GM19035 (cell line): ENCODE measurements at regions not wholly inside any gene's neighbourhood (a gene's known extent, or its start where the extent isn't known, plus 50 kb on each side); places are given as distances from the start of the nearest gene placed in this dataset.
A peak's percentile ranks its signal among the peaks of the same experiment; 100 is the strongest.
"Not testable (repeated sequence)": the region's sequence is repeated elsewhere in the genome, so short reads cannot be mapped to it uniquely, and the experiment has no call there.

Experiments
- ATAC-seq: cut with Tn5 transposase; IDR thresholded peaks from one replicate; pipeline ENCODE4 v1.9.1; 2021; ENCODE audit not compliant: unreplicated experiment

DNA sequence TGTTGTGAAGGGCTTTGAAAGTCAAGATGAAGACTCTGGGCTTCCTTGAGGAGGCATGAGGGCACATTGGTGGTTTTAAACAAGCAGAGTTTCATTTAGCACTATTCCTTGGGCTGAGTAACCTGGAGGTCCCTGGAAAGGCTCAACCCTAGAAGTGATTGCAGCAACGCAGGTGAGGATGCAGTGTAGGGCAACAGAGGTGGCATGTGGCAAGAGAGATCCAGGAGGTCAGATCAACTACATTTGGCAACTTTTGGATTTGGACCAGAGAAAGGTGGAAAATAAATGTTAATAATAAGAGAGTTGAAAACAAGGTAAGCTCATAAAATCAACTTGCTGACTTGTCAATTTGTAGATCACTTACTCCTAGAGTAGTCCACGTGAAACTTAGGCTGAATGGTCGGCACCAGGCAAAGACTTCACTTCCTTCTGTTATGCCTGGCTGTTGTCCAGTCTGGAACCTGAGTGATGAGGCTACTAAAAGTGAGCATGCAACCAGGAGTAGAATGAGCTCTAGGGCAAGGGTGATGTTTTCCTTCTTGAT, 414.6 kb upstream of the ZMIZ1 start:
- ATAC-seq = no peak

DNA sequence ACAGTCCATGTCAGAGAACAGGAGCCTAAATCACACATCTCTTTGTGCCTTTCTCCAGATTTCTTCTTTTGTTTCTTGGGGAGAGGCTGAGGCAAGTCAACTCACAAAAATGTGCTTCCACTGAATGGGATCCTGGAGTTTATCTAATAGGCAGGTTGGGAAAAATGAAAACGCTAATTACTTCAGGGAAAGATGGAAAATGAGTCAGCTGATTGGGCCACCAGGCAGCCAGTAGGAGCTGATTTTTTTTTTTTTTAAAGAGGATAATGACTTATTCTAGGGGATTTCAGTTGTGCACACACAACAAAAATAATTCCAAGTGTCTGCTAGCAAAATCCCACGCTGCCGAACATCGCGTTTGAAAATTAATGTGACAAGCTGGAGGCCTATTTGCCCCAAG, 412.8 kb upstream of the ZMIZ1 start:
- ATAC-seq = no peak

DNA sequence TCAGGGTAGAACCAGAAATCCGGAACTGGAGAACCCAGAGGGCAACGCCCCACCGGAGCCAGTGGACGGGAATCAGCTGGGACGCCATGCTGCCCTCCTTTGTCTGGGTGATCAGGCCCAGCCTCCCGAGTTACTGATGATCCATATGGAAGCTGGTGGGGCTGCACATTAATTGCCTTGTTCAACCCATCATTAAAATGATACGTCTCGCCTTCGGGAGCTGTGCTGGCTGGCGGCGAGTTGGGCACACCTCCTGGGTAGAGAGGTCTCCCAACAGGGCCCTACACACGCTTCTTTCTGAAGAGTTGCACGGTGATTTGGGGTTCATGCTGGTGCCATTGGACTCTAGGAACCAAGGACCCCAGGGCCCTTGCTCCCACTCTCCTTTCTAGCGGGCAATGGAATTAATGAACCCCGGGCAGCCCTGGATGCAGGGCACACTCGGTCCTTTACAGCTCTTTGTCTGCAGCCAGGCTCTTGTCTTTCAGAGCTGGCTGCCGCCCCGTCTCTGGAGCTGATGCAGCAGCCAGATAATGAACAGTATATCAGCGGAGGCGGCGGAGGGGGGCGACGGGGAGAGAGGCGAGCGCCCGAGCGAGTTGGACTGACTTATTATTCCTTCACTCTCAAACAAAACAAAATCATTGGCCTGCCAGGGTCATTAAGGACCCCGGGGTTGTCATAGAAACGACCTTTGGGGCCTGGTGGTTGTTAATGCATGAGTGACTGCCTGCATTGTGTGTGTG, 412.2 kb upstream of the ZMIZ1 start:
- no peak for ATAC-seq

DNA sequence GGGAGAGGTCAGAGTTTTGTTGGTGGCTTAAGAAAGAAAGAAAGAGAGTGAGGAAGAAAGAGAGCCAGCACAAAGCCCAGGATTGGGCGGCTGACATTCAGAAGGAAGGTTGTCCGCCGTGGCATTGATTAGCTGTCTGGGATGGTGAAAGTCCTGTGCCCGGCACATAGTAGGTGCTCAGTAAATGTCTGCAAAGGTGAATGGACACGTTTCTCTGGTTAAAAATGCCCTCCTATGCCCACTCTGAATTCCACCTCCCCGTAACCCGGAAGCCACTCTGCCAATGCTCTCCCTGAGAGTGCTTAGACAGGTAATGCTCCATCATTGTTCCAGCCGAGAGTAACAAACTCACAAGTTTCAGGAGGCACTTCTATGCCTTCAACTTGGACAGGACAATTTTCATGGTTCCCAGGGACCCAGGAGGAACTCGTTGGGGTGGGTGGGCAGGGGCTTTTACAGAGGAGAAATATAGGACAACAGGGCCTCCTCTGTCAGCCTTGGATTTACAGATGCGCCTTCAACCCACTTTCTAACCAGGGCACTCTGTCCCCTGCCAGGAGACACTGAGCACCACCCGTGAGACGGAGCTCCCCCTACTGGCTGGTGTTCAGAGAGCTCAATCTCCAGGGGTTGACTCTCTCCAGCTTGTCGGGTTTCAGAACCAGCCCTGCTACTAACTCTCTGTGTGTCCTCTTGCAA, 411.5 kb upstream of the ZMIZ1 start:
- peak; percentile 48 for ATAC-seq

DNA sequence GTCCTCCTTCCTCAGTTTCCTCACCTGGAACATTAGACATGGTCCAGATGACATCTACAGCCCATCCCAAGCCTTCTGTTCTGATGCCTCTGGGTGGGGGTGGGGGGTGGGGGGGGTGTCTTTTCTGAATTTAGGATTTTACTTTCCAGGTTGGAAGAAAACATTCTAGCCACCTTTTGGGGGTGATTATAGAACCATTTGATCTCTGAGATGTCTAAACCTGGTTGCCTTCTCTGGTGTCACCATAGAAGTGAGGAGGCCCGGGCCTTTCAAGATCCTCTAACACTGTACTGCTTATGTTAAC, 411.0 kb upstream of the ZMIZ1 start:
- ATAC-seq = no peak

DNA sequence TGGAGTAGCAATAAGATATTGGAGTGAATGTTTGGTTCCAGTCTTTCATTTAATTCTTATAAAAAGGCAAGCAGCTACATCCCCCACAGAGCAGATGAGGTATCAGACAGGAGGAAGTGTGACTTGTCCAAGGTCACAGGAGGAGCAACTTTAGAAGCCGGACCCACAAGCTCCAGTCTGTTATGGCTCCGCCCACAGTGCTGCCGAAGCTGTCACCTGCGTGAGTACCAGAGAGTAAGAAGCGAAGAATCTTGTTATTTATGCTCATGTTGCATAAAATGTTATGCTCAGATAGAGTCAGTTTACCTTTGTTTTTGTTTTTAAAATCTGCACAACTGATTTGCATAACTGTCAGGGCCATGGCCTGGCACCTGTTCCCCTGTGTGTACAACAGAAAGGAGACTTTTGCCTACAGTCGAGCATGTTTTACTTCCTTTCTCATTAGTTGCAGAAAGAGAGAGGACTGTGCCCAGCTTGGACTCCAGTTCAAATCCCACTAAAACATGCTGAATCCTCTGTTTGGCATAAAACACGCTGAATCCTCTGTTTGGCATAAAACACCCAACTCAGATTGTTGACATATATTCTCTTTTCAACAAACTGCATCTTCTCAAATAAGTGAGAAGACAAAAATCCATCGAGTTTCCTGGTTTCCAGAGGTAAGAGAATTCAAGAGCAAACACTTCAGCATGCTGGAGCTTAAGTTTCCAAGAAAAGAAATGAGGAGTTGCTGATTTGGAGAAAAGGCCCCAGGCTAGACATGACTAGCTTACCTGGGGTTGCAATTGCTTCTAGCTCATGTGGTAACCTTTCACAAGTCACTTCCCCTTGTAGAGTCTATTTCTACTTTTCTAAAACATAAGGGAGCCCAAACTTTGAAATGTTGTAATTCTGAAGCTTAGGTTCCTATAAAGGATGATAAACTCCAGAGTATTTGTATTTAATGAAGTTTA, 409.8 kb upstream of the ZMIZ1 start:
- ATAC-seq = peak; percentile 75

DNA sequence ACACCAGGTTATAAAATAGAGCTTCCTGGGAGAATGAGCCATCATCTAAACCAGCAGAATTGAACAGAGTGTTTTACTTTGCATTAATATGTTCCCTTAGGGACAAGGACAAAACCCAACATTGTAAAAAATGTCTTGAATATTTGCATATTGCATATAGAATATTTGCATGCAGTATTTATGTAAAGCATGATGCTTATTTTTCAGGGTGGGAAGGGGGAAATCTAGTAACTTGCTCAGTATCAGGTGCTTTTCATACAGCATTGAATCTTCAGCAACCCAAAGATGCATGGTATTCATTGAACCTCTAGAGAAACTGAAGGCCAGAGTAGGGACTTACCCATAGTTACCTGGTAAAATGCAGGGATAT, 409.2 kb upstream of the ZMIZ1 start:
- no peak for ATAC-seq

DNA sequence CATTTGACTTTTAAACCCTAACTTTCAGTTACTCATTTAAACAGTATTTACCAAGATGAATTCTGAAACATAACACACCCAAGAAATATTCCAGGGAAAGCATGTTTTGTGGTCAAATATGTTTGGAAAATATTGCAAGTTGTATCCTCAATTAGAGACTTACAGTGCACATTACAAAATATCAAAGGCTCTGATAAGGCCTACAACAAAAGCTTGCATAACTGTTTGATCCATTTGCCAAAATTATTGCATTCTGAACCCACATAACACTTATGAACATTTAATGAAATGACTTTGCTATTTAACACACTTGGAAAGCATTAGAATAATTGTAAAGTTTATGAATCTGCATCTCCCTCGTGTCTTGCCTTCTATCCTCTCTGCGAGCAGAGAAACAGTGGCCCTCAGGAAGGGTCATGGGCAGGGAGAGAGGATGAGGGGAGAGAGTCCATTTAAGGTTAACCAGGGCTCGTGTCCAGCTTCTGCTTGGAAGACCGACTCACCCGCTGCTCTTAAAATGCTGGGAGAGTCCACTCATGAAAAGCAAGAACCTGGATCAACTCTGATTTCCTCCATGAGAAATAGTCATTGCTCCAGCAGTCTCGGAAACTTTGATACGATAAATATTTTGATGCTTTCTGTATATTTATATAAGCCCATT, 408.2 kb upstream of the ZMIZ1 start:
- no peak for ATAC-seq

DNA sequence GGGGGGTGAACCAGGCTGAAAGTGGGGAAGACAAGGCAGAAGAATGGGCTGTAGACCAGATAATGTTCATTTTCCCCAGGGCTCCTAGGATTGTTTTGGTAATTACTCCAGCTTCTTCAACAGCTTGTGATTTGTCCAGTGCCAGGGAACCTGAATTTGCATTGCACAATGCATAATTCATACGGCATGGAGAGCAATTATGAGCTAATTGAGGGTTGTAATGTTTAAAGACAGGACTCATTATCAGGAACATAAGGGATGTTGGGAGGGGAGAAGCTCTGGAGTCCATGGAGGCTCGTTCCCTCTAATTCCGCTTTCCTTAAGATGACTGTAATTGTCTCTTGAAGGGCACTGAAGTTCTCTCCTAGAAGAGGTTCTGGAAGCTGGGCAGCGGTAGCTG, 405.0 kb upstream of the ZMIZ1 start:
- no peak for ATAC-seq

DNA sequence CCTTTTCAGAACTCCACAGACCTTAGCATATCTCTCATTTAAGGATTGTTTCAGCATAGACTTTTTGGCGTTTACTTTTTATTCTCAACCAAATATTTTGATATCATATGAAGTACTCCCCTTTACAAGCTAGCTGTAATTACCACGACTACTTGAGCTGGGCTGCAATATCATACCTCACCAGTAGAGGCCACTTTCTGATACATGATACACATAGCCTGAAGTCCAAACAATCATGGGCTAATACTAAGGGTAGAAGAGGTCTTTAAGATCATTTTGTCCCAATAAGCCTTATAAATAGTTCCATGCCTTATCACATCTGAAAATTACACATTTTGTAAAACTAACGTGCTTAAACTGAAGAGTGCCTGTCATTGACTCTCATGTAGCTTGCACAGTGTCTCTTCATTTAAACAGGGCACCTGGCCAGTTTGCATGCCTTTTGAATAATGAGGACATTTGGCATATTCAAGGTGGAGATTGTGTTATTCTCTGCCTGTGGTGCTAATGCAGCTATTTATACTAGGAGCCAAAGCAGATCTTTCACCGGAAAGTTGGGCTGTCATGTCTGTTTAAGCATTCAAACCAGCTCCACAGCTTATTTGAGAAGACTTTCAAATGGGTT, 403.7 kb upstream of the ZMIZ1 start:
- ATAC-seq = no peak

DNA sequence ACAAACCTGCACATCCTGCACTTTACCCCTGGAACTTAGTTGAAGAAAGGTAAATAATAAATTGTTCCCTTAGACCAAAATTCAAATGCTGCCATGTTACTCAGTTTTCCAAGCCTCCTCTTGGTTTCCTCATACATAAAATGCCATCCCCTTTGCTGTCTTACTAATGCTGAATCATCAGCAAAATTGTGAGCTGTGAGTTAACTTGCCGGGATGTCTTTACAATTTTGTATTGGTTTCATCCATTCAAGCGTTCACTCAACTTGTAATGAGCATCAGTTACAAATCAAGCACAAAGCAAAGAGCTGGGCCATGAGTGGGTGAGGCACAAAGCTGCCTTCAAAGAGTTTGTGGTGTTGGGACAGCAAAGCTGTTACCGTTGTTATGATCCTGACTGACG, 395.8 kb upstream of the ZMIZ1 start:
- ATAC-seq = no peak

DNA sequence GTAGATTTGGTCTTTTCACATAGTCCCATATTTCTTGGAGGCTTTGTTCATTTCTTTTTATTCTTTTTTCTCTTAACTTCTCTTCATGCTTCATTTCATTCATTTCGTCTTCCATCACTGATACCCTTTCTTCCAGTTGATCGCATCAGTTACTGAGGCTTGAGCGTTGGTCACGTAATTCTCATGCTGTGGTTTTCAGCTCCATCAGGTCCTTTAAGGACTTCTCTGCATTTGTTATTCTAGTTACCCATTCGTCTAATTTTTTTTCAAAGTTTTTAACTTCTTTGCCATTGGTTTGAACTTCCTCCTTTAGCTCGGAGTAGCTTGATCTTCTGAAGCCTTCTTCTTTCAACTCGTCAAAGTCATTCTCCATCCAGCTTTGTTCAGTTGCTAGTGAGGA, 387.6 kb upstream of the ZMIZ1 start:
- not testable (repeated sequence) for ATAC-seq

DNA sequence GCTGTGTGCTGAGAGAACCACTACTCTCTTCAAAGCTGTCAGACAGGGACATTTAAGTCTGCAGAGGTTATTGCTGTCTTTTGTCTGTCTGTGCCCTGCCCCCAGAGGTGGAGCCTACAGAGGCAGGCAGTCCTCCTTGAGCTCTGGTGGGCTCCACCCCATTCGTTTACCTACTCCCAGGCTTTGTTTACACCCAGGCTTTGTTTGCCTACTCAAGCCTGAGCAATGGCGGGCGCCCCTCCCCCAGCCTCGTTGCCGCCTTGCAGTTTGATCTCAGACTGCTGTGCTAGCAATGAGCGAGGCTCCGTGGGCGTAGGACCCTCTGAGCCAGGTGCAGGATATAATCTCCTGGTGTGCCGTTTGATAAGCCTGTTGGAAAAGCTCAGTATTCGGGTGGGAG, 386.8 kb upstream of the ZMIZ1 start:
- not testable (repeated sequence) for ATAC-seq

DNA sequence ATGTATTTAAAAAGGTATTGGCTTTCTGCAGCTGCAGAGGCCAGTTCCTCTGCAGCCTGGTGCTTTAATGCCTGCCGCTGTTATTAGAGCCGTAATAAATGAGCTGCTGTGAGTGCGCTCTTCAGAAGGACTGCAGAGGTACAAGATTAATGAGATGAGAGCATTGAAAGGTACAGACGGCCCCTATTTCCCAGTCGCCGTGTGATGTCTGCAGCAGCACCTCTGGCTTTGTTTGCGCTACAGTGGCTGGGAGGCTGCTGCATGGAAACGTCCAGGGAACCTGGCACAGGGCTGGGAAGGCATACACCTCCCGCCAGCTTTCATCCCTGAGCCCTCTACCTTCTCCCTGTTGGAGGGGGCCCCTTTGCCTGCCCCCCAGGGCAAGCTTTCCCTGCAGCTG, 383.8 kb upstream of the ZMIZ1 start:
- ATAC-seq = no peak

DNA sequence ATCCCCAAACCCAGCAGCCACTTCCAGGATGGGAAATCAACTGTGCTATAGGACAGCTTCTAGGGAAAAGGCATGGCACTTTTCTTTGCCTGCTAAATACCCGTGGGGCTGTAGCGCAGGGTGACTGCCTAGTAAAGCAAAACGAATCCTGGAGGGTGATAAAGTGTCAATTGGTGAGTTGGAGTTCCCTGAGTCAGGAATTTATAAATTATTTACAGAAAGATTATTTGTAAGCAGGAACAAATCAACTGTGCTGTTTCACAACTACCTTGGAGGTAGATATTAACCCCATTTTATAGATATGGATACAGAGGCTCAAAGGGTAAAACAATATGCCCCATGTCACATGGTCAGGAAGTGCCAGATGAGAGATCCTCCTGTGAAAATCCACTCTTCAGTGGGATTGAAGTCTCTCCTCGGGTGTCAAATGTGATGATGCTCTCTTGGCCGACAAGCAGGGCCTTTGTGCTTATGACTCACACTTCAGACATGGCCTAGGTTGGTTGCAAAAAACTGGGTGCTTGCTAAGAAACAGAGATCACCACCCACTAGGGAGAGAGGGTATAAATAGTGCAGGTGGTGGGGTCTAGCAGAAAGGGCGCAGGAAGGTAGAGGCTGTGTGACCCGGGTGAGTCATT, 383.2 kb upstream of the ZMIZ1 start:
- no peak for ATAC-seq

DNA sequence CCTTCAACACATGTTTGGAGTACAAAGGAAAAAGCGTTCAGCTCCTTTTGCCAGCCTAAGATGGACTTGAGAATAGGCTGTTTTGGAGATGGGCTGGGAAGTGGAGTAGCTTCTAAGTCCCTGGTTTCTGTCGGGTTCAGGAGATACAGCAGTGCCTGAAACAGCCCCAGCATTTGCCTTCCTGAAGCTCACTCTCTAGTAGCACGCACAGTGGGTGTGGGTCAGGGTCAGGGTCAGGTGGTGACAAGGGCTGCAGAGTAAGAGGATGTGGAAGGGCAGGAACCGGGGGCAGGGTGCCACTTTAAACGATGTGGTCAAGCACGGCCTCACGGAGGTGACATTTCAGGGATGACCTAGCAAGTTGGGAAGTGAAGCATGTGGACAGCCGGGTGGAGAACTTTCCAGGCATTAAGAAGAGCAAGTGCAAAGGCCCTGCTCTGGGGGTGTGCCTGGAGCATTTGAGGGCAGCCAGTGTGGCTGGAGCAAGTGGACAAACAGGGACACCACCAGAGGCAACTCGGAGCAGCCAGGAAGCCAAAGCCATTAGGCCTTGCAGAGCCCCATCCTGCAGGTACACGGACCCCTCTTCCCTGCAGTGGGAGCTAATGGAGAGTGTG, 382.2 kb upstream of the ZMIZ1 start:
- no peak for ATAC-seq

DNA sequence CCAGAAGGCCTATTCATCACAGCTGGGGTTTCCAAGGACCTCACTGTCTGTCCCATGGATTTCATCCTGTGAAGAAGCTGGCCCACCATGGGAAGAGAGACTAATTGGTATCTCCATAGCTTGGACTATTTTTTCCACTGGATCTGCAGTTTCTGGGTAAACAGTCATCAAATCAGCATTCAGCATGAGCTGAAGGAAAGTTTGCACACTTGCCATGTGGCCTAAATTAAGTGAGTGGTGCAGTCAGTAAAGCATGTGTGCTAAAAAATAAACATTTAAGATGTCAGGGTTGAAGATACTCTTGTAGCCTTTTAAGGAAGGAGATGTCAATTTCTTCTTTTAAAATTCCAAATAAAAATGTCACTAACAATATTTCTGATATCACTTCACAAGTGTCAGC, 381.1 kb upstream of the ZMIZ1 start:
- no peak for ATAC-seq

DNA sequence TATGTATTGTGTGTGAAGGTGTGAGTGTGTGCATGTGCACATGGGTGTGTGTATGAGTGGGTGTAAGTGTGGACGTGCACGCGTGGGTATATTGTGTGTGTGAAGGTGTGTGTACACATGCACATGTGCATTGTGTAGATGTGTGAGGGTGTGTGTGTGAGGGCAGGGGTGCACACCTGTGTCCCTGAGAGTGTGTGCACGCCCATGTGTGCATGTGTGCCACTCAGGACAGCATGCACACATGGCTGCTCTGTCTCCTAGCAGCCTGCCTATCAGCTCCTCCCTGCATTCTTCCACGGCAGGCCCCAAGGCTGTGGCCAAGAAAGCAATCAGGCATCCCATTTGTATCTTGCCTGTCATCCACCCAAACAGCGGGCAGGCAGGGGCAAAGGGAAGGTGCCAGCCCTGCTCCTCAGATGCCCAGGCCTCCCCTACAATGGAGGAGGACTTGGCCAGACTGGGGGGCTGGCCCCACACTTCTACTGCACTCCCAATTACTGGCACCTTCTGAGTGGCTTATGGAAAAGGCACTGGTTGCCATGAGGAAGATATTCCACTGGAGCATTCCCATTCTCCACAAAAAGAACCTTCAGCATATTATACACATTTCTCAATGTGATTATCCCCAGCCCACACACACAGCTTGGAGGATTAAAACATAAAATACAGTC, 380.4 kb upstream of the ZMIZ1 start:
- ATAC-seq = no peak

DNA sequence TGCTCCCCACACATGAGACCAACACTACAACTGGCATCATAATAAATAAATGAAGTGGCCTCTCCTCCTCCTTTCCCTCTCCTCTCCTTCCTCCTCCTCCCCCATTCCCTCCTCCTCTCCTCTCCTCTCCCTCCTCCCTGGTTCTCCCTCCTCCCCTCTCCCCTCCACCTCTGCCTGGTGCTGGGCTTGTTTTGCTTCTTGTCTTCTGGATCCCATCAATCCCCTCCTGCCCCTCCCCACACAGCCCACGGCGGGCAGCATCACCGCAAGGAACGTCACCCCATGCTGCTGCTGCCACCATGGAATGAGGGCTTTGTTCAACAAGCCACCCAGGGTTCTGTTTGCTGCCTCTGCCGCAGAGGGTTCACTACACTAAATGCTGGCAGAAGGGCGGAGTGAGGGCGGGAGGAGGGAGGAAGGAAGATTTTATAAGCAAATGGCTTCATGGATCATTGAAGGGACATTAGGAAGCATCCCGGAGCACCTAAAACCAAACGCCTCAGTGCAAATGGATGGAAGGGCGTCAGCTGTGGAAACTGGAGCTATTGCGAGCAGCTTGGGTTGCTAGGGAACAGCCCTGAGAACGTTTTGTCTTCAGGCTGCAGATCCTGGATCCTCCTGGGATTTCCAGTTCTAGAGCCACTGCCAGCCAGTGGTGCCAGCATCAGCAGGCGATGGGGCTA, 379.7 kb upstream of the ZMIZ1 start:
- no peak for ATAC-seq
